Lung (tissue), 11 donors: ENCODE measurements at regions not wholly inside any gene's neighbourhood (a gene's known extent, or its start where the extent isn't known, plus 50 kb on each side); places are given as distances from the start of the nearest gene placed in this dataset.

Experiments
- ATAC-seq: fragments of 200-7000 bp; cut with Tn5 transposase; one replicate; pipeline ENCODE4 v1.9.1; 2020; ENCODE audit warnings: moderate number of reproducible peaks; ENCODE audit not compliant: insufficient read depth, low FRiP score
- DNase-seq, 3 donors: peaks; one replicate each; pipeline ENCODE4 v3.0.0-alpha.2; 2013 to 2017
- H3K27ac ChIP-seq, 2 donors: one replicate each; pipeline ENCODE4 v1.5.1; 2013; ENCODE audit warnings: mild to moderate bottlenecking in 2 of 2, moderate library complexity in 2 of 2, control low read depth in 1 of 2, inconsistent platforms in 1 of 2, low read depth in 1 of 2, low read length in 1 of 2
- H3K27me3 ChIP-seq, 3 donors: one replicate each; pipeline ENCODE4 v1.5.1; 2013; ENCODE audit warnings: low read length in 2 of 3; ENCODE audit not compliant: control insufficient read depth in 3 of 3, insufficient read depth in 3 of 3
- H3K36me3 ChIP-seq, 4 donors: one replicate each; pipeline ENCODE4 v1.5.1; 2013; ENCODE audit warnings: low read length in 4 of 4, mild to moderate bottlenecking in 1 of 4, moderate library complexity in 1 of 4; ENCODE audit not compliant: control insufficient read depth in 4 of 4, insufficient read depth in 4 of 4
- H3K4me1 ChIP-seq, 5 donors: one replicate each; pipeline ENCODE4 v1.5.1; 2013; ENCODE audit warnings: low read length in 5 of 5, mild to moderate bottlenecking in 2 of 5, moderate library complexity in 1 of 5; ENCODE audit not compliant: control insufficient read depth in 5 of 5, insufficient read depth in 5 of 5
- H3K4me3 ChIP-seq: one replicate; pipeline ENCODE4 v1.5.1; 2013; ENCODE audit warnings: mild to moderate bottlenecking, control low read depth, moderate library complexity
- H3K9ac ChIP-seq, 2 donors: one replicate each; pipeline ENCODE4 v1.5.1; 2013; ENCODE audit warnings: low read length in 2 of 2, control low read depth in 1 of 2; ENCODE audit not compliant: insufficient read depth in 1 of 2
- H3K9me3 ChIP-seq, 4 donors: one replicate each; pipeline ENCODE4 v1.5.1; 2013; ENCODE audit warnings: low read length in 3 of 4, mild to moderate bottlenecking in 1 of 4, moderate library complexity in 1 of 4; ENCODE audit not compliant: control insufficient read depth in 4 of 4, insufficient read depth in 3 of 4
- CTCF ChIP-seq: IDR thresholded peaks from 2 replicates; pipeline ENCODE4 v1.5.1; 2012; ENCODE audit warnings: mild to moderate bottlenecking; ENCODE audit errors: control extremely low read depth, extremely low read depth
- whole genome bisulfite sequencing, 2 donors: extraction: QIAGEN DNeasy Blood & Tissue Kit; methylation state at CpG; one replicate each; pipeline ENCODE4 v1.1.7; 2013; 5-methylcytosine and 5-hydroxymethylcytosine counted together
- donor health status: control.
- donor health status: control.
- donor health status: Bipolar disorder and iron deficiency.
- donor health status: healthy.
- donor health status: DM: yes; HTN: yes; CAD: no.

GRCh38 chr9:81264516-81264915 lies 424.8 kb downstream of the TLE1 start:
- Histone ChIP-seq H3K4me3 (no peak overlapping the region), H3K27me3 (no peaks in the 10 kb centered on the region), H3K9me3 (no peaks in the 10 kb centered on the region), H3K36me3 (no peaks in the 10 kb centered on the region), H3K4me1 (no peaks in the 10 kb centered on the region), H3K9ac (no peak overlapping the region), H3K27ac (no peak overlapping the region)
- ATAC-seq = no peak
- 62 to 66% methylated on average over 5 of the region's 5 CpGs for WGBS, 2 donors
- DNase-seq = peak in 2 of 3 donors; percentile 43 to 52
- TF ChIP-seq CTCF = no peak

- H3K36me3 ChIP-seq = no peaks in the 10 kb centered on the region
- ATAC-seq (no peak), DNase-seq (no peak)
- no peak overlapping the region for H3K27ac ChIP-seq
- no peaks in the 10 kb centered on the region for H3K9me3 ChIP-seq
- H3K27me3 ChIP-seq = no peaks in the 10 kb centered on the region
- no peaks in the 10 kb centered on the region for H3K4me1 ChIP-seq
- WGBS, 2 donors = 83 to 87% methylated on average over 2 of the region's 2 CpGs
- H3K9ac ChIP-seq = no peak overlapping the region
- no peak for TF ChIP-seq CTCF
- H3K4me3 ChIP-seq = no peak overlapping the region
Measured at GRCh38 chr9:81259896-81260295, 429.5 kb downstream of the TLE1 start.

DNA sequence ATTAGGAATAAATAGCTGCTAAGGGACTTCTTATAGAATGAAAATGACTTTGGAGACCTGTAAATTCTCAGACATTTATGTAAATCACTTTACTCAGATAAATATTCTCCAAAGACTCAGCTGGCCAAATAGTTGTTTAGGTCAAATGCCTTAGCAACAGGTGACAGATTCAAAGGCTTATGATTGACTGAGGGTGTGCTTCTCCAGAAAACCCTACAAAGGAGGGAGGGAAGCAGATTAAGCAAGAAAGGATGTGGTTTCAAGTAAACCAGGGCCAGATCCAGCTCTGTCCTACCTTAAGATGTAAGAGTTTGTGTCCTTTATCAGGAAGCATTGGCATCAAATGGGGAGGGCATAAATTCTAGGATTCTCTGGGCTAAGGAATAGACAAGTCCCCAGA lies 433.0 kb downstream of the TLE1 start:
- H3K36me3 ChIP-seq = no peaks in the 10 kb centered on the region
- no peak for TF ChIP-seq CTCF
- H3K4me3 ChIP-seq = no peak overlapping the region
- H3K9ac ChIP-seq = peak overlapping the region in 1 of 2 donors; percentile 5
- no peak overlapping the region for H3K27ac ChIP-seq
- no peaks in the 10 kb centered on the region for H3K27me3 ChIP-seq
- H3K9me3 ChIP-seq = no peaks in the 10 kb centered on the region
- no peaks in the 10 kb centered on the region for H3K4me1 ChIP-seq
- no peak for DNase-seq
- ATAC-seq = no peak

- no peak overlapping the region for H3K27ac ChIP-seq
- TF ChIP-seq CTCF = no peak
- H3K27me3 ChIP-seq = no peaks in the 10 kb centered on the region
- no peaks in the 10 kb centered on the region for H3K36me3 ChIP-seq
- DNase-seq = no peak
- H3K9ac ChIP-seq = no peak overlapping the region
- ATAC-seq = no peak
- WGBS, 2 donors = 71 to 79% methylated on average over 1 of the region's 1 CpG
- no peaks in the 10 kb centered on the region for H3K4me1 ChIP-seq
- no peak overlapping the region for H3K4me3 ChIP-seq
- H3K9me3 ChIP-seq = peaks cover 0 to 3% (median 1%) of the 10 kb centered on the region in 4 donors
Measured at GRCh38 chr9:81250606-81251005, 438.7 kb downstream of the TLE1 start.
